Retinal pigment epithelial cell (primary cell): ENCODE measurements at regions not wholly inside any gene's neighbourhood (a gene's known extent, or its start where the extent isn't known, plus 50 kb on each side); places are given as distances from the start of the nearest gene placed in this dataset.

Experiments
- DNase-seq: peaks from one replicate; pipeline ENCODE4 v3.0.0-alpha.2; 2010; ENCODE audit warnings: low read depth
- H3K4me3 ChIP-seq: 2 replicates; pipeline ENCODE4 v1.5.1; 2011; ENCODE audit warnings: mild to moderate bottlenecking, low read length, control low read depth, moderate library complexity
- CTCF ChIP-seq: conservative IDR thresholded peaks from 2 replicates; pipeline ENCODE4 v1.5.1; 2011; ENCODE audit warnings: low read depth, low read length, control low read depth, inconsistent platforms

GRCh38 chr14:44135972-44136371, 371.1 kb downstream of the FSCB start:
- DNase-seq, result no peak
- no peak overlapping the region for H3K4me3 ChIP-seq
- TF ChIP-seq CTCF, result no peak

- DNase-seq, result no peak
- TF ChIP-seq CTCF, result no peak
- no peak overlapping the region for H3K4me3 ChIP-seq
Observed at GRCh38 chr14:44131861-44132260, 375.2 kb downstream of the FSCB start.

GRCh38 chr14:44113769-44114730, 393.0 kb downstream of the FSCB start:
- no peak for TF ChIP-seq CTCF
- DNase-seq, result no peak
- no peak overlapping the region for H3K4me3 ChIP-seq

GRCh38 chr14:44112774-44113460, 394.2 kb downstream of the FSCB start:
- no peak for TF ChIP-seq CTCF
- no peak overlapping the region for H3K4me3 ChIP-seq
- DNase-seq, result no peak

- no peak for TF ChIP-seq CTCF
- DNase-seq, result no peak
- H3K4me3 ChIP-seq, result no peak overlapping the region
Observed at GRCh38 chr14:44109036-44109435, 398.0 kb downstream of the FSCB start.

- DNase-seq, result no peak
- TF ChIP-seq CTCF, result no peak
- H3K4me3 ChIP-seq, result no peak overlapping the region
Observed at GRCh38 chr14:44108601-44109000, 398.5 kb downstream of the FSCB start.
